ENCODE measurements at regions not wholly inside any gene's neighbourhood (a gene's known extent, or its start where the extent isn't known, plus 50 kb on each side); places are given as distances from the start of the nearest gene placed in this dataset.

DNA sequence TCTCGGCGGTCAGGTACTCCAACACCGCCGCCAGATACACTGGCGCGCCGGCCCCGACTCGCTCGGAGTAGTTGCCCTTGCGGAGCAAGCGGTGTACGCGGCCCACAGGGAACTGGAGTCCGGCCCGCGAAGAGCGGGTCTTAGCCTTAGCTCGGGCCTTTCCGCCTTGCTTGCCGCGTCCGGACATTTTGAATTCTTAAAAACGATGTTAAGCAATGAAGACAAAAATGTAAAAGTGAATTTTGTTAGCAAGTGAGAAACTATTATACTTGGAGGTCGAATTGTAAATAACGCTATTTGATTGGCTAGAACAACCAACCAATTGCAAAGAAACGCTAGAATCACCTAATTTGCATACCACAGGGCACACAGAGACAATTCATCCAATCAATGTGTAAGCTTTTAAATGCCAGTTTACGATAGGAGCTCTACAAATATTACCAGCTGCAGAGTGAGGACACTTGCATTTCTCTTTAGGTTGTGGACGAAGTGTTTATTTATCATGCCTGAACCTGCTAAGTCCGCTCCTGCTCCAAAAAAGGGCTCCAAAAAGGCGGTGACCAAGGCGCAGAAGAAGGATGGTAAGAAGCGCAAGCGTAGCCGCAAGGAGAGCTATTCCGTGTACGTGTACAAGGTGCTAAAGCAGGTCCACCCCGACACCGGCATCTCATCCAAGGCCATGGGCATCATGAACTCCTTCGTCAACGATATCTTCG, 112.0 kb downstream of the HFE start:
- Histone ChIP-seq H3K4me2 (ENCODE audit: low read depth, low read length, poor library complexity, severe bottlenecking) (peak overlapping the region; percentile 88), H3K4me3 (ENCODE audit: insufficient read depth, low read length, poor library complexity, severe bottlenecking) (peak overlapping the region; percentile 61), H2AFZ (ENCODE audit: low read depth, low read length, severe bottlenecking) (no peak overlapping the region), H3K36me3 (ENCODE audit: low read length) (no peaks in the 10 kb centered on the region), H3F3A (ENCODE audit: insufficient read depth) (peaks cover 93% of the 10 kb centered on the region), H3K9ac (ENCODE audit: low read length) (peak overlapping the region; percentile 89), H4K20me1 (ENCODE audit: low read depth, low read length) (no peaks in the 10 kb centered on the region), H3K27ac (ENCODE audit: low read depth, low read length) (peak overlapping the region; percentile 94), H3K9me2 (replicated peaks; ENCODE audit: insufficient read depth, low read length) (no peaks in the 10 kb centered on the region), H3K27me3 (ENCODE audit: low read length) (no peaks in the 10 kb centered on the region), H3K9me3 (ENCODE audit: insufficient read depth, low read length) (no peaks in the 10 kb centered on the region), H3K79me2 (ENCODE audit: insufficient read depth, low read length) (no peaks in the 10 kb centered on the region; the same call in 1 of the 2 replicates)
- no peak for TF ChIP-seq EZH2phosphoT487 (conservative IDR thresholded peaks at IDR 0.05; ENCODE audit: low read length)
- TF ChIP-seq, protein P1, sequence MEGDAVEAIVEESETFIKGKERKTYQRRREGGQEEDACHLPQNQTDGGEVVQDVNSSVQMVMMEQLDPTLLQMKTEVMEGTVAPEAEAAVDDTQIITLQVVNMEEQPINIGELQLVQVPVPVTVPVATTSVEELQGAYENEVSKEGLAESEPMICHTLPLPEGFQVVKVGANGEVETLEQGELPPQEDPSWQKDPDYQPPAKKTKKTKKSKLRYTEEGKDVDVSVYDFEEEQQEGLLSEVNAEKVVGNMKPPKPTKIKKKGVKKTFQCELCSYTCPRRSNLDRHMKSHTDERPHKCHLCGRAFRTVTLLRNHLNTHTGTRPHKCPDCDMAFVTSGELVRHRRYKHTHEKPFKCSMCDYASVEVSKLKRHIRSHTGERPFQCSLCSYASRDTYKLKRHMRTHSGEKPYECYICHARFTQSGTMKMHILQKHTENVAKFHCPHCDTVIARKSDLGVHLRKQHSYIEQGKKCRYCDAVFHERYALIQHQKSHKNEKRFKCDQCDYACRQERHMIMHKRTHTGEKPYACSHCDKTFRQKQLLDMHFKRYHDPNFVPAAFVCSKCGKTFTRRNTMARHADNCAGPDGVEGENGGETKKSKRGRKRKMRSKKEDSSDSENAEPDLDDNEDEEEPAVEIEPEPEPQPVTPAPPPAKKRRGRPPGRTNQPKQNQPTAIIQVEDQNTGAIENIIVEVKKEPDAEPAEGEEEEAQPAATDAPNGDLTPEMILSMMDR (IDR thresholded peaks at IDR 0.05; ENCODE audit: insufficient read depth, low read length, poor library complexity, severe bottlenecking), result no peak

- peaks cover 93% of the 10 kb centered on the region for H3F3A ChIP-seq (ENCODE audit: insufficient read depth)
- no peaks in the 10 kb centered on the region for H3K27me3 ChIP-seq (ENCODE audit: low read length)
- peak overlapping the region; percentile 58 for H3K4me3 ChIP-seq (ENCODE audit: insufficient read depth, low read length, poor library complexity, severe bottlenecking)
- H3K9me2 ChIP-seq (replicated peaks; ENCODE audit: insufficient read depth, low read length), result no peaks in the 10 kb centered on the region
- H3K9me3 ChIP-seq (ENCODE audit: insufficient read depth, low read length), result no peaks in the 10 kb centered on the region
- peak overlapping the region; percentile 72 for H3K4me2 ChIP-seq (ENCODE audit: low read depth, low read length, poor library complexity, severe bottlenecking)
- H4K20me1 ChIP-seq (ENCODE audit: low read depth, low read length), result no peaks in the 10 kb centered on the region
- TF ChIP-seq EZH2phosphoT487 (conservative IDR thresholded peaks at IDR 0.05; ENCODE audit: low read length), result no peak
- TF ChIP-seq, protein P1 (IDR thresholded peaks at IDR 0.05; ENCODE audit: insufficient read depth, low read length, poor library complexity, severe bottlenecking), result no peak
- H3K79me2 ChIP-seq (ENCODE audit: insufficient read depth, low read length), result no peaks in the 10 kb centered on the region
- peak overlapping the region; percentile 61 for H3K9ac ChIP-seq (ENCODE audit: low read length)
- H2AFZ ChIP-seq (ENCODE audit: low read depth, low read length, severe bottlenecking), result no peak overlapping the region
- peak overlapping the region; percentile 94 for H3K27ac ChIP-seq (ENCODE audit: low read depth, low read length)
- no peaks in the 10 kb centered on the region for H3K36me3 ChIP-seq (ENCODE audit: low read length)
Measured at GRCh38 chr6:26199773-26200764, 112.8 kb downstream of the HFE start.

GRCh38 chr6:26200918-26201721, 113.9 kb downstream of the HFE start:
- no peak for TF ChIP-seq EZH2phosphoT487 (conservative IDR thresholded peaks at IDR 0.05; ENCODE audit: low read length)
- TF ChIP-seq, protein P1 (IDR thresholded peaks at IDR 0.05; ENCODE audit: insufficient read depth, low read length, poor library complexity, severe bottlenecking), result no peak
- no peaks in the 10 kb centered on the region for H4K20me1 ChIP-seq (ENCODE audit: low read depth, low read length)
- no peaks in the 10 kb centered on the region for H3K36me3 ChIP-seq (ENCODE audit: low read length)
- H3K79me2 ChIP-seq (ENCODE audit: insufficient read depth, low read length), result no peaks in the 10 kb centered on the region
- H3K9me3 ChIP-seq (ENCODE audit: insufficient read depth, low read length), result no peaks in the 10 kb centered on the region
- peaks cover 95% of the 10 kb centered on the region for H3F3A ChIP-seq (ENCODE audit: insufficient read depth)
- no peak overlapping the region for H2AFZ ChIP-seq (ENCODE audit: low read depth, low read length, severe bottlenecking)
- H3K27me3 ChIP-seq (ENCODE audit: low read length), result no peaks in the 10 kb centered on the region
- H3K4me2 ChIP-seq (ENCODE audit: low read depth, low read length, poor library complexity, severe bottlenecking), result peak overlapping the region; percentile 72
- no peak overlapping the region for H3K4me3 ChIP-seq (ENCODE audit: insufficient read depth, low read length, poor library complexity, severe bottlenecking)
- H3K27ac ChIP-seq (ENCODE audit: low read depth, low read length), result peak overlapping the region; percentile 94
- H3K9me2 ChIP-seq (replicated peaks; ENCODE audit: insufficient read depth, low read length), result no peaks in the 10 kb centered on the region
- no peak overlapping the region for H3K9ac ChIP-seq (ENCODE audit: low read length)

Data from SU-DHL-6 (cell line).